Memory B cell (primary cell): ENCODE measurements at regions not wholly inside any gene's neighbourhood (a gene's known extent, or its start where the extent isn't known, plus 50 kb on each side); places are given as distances from the start of the nearest gene placed in this dataset.
"Not testable (repeated sequence)": the region's sequence is repeated elsewhere in the genome, so short reads cannot be mapped to it uniquely, and the experiment has no call there.

Experiments
- ATAC-seq: fragments of 150-1000 bp; cut with Tn5 transposase; 2 replicates; pipeline ENCODE4 v1.10.0; 2021; ENCODE audit warnings: low read depth, mild to moderate bottlenecking, moderate library complexity
- DNase-seq, 2 donors: peaks; one replicate each; pipeline ENCODE4 v3.0.0; 2022; ENCODE audit warnings: low spot score in 2 of 2
- H3K27ac Mint-ChIP-seq: one replicate; pipeline ENCODE4 v1.8.0; 2022; ENCODE audit warnings: mild to moderate bottlenecking, moderate library complexity, mixed read lengths
- H3K27me3 Mint-ChIP-seq: one replicate; pipeline ENCODE4 v1.8.0; 2022; ENCODE audit warnings: mixed read lengths
- H3K36me3 Mint-ChIP-seq: one replicate; pipeline ENCODE4 v1.8.0; 2022; ENCODE audit warnings: mild to moderate bottlenecking, mixed read lengths
- H3K4me1 Mint-ChIP-seq: one replicate; pipeline ENCODE4 v1.8.0; 2022; ENCODE audit warnings: mixed read lengths
- H3K4me3 Mint-ChIP-seq: one replicate; pipeline ENCODE4 v1.8.0; 2022; ENCODE audit warnings: mild to moderate bottlenecking, moderate library complexity, mixed read lengths
- H3K9me3 Mint-ChIP-seq: one replicate; pipeline ENCODE4 v1.8.0; 2022; ENCODE audit warnings: mixed read lengths

GRCh38 chr9:30292026-30292425, 2092.4 kb upstream of the ACO1 start:
- not testable (repeated sequence) for H3K4me1 Mint-ChIP-seq, DNase-seq, H3K27ac Mint-ChIP-seq, H3K9me3 Mint-ChIP-seq, H3K36me3 Mint-ChIP-seq, H3K27me3 Mint-ChIP-seq, ATAC-seq, H3K4me3 Mint-ChIP-seq

GRCh38 chr9:30293231-30293630, 2091.2 kb upstream of the ACO1 start:
- no peak for DNase-seq
- Mint-ChIP-seq H3K9me3 (peaks cover 2% of the 10 kb centered on the region), H3K27ac (no peak overlapping the region), H3K4me1 (no peaks in the 10 kb centered on the region), H3K36me3 (no peaks in the 10 kb centered on the region), H3K27me3 (no peaks in the 10 kb centered on the region), H3K4me3 (no peak overlapping the region)
- ATAC-seq: no peak

GRCh38 chr9:30299126-30299780, 2085.2 kb upstream of the ACO1 start:
- DNase-seq (no peak), ATAC-seq (no peak)
- Mint-ChIP-seq H3K27me3 (no peaks in the 10 kb centered on the region), H3K27ac (no peak overlapping the region), H3K36me3 (no peaks in the 10 kb centered on the region), H3K4me3 (no peak overlapping the region), H3K9me3 (peaks cover 1% of the 10 kb centered on the region), H3K4me1 (no peaks in the 10 kb centered on the region)

GRCh38 chr9:30301271-30301963, 2083.0 kb upstream of the ACO1 start:
- Mint-ChIP-seq H3K36me3 (no peaks in the 10 kb centered on the region), H3K4me3 (no peak overlapping the region), H3K4me1 (no peaks in the 10 kb centered on the region), H3K27me3 (no peaks in the 10 kb centered on the region), H3K9me3 (peaks cover 4% of the 10 kb centered on the region), H3K27ac (no peak overlapping the region)
- DNase-seq: no peak
- ATAC-seq: no peak

- H3K27ac Mint-ChIP-seq: no peak overlapping the region
- H3K27me3 Mint-ChIP-seq: no peaks in the 10 kb centered on the region
- ATAC-seq (no peak), DNase-seq (no peak)
- H3K4me3 Mint-ChIP-seq: no peak overlapping the region
- no peaks in the 10 kb centered on the region for H3K36me3 Mint-ChIP-seq
- no peaks in the 10 kb centered on the region for H3K4me1 Mint-ChIP-seq
- H3K9me3 Mint-ChIP-seq: peaks cover 3% of the 10 kb centered on the region
Observed at GRCh38 chr9:30310711-30311110, 2073.7 kb upstream of the ACO1 start.

GRCh38 chr9:30329431-30329830, 2055.0 kb upstream of the ACO1 start:
- Mint-ChIP-seq H3K9me3 (peaks cover 3% of the 10 kb centered on the region), H3K4me3 (no peak overlapping the region), H3K4me1 (no peaks in the 10 kb centered on the region)

GRCh38 chr9:30348904-30349303, 2035.5 kb upstream of the ACO1 start:
- no peaks in the 10 kb centered on the region for H3K4me1 Mint-ChIP-seq
- no peak overlapping the region for H3K27ac Mint-ChIP-seq
- H3K4me3 Mint-ChIP-seq: no peak overlapping the region
- H3K27me3 Mint-ChIP-seq: no peaks in the 10 kb centered on the region
- ATAC-seq (no peak), DNase-seq (no peak)
- H3K36me3 Mint-ChIP-seq: no peaks in the 10 kb centered on the region
- peaks cover 2% of the 10 kb centered on the region for H3K9me3 Mint-ChIP-seq

More at GRCh38 chr9:30329431-30329830, 2055.0 kb upstream of the ACO1 start:
- Mint-ChIP-seq H3K27ac (no peak overlapping the region), H3K27me3 (no peaks in the 10 kb centered on the region), H3K36me3 (no peaks in the 10 kb centered on the region)
- ATAC-seq (no peak), DNase-seq (no peak)

GRCh38 chr9:30349526-30350513, 2034.6 kb upstream of the ACO1 start:
- no peak overlapping the region for H3K27ac Mint-ChIP-seq
- H3K4me1 Mint-ChIP-seq: no peaks in the 10 kb centered on the region
- no peaks in the 10 kb centered on the region for H3K36me3 Mint-ChIP-seq
- H3K27me3 Mint-ChIP-seq: no peaks in the 10 kb centered on the region
- no peak for ATAC-seq
- peaks cover 2% of the 10 kb centered on the region for H3K9me3 Mint-ChIP-seq
- no peak overlapping the region for H3K4me3 Mint-ChIP-seq
- no peak for DNase-seq

GRCh38 chr9:30356221-30356620, 2028.2 kb upstream of the ACO1 start:
- no peak for DNase-seq
- Mint-ChIP-seq H3K4me3 (no peak overlapping the region), H3K27ac (no peak overlapping the region), H3K36me3 (no peaks in the 10 kb centered on the region), H3K9me3 (peaks cover 1% of the 10 kb centered on the region), H3K27me3 (no peaks in the 10 kb centered on the region), H3K4me1 (no peaks in the 10 kb centered on the region)
- no peak for ATAC-seq

GRCh38 chr9:30362373-30362772, 2022.1 kb upstream of the ACO1 start:
- DNase-seq: no peak
- no peak for ATAC-seq
- no peaks in the 10 kb centered on the region for H3K27me3 Mint-ChIP-seq
- no peak overlapping the region for H3K27ac Mint-ChIP-seq
- H3K36me3 Mint-ChIP-seq: no peaks in the 10 kb centered on the region
- peaks cover 1% of the 10 kb centered on the region for H3K9me3 Mint-ChIP-seq
- no peak overlapping the region for H3K4me3 Mint-ChIP-seq
- H3K4me1 Mint-ChIP-seq: no peaks in the 10 kb centered on the region

- not testable (repeated sequence) for H3K27ac Mint-ChIP-seq, H3K4me1 Mint-ChIP-seq, H3K27me3 Mint-ChIP-seq, ATAC-seq, H3K36me3 Mint-ChIP-seq, H3K4me3 Mint-ChIP-seq, DNase-seq, H3K9me3 Mint-ChIP-seq
Observed at GRCh38 chr9:30366140-30366539, 2018.3 kb upstream of the ACO1 start.

- ATAC-seq (no peak), DNase-seq (no peak)
- Mint-ChIP-seq H3K9me3 (no peaks in the 10 kb centered on the region), H3K27me3 (no peaks in the 10 kb centered on the region), H3K27ac (no peak overlapping the region), H3K36me3 (no peaks in the 10 kb centered on the region), H3K4me1 (no peaks in the 10 kb centered on the region), H3K4me3 (no peak overlapping the region)
Observed at GRCh38 chr9:30382271-30382670, 2002.2 kb upstream of the ACO1 start.

GRCh38 chr9:30410273-30410672, 1974.2 kb upstream of the ACO1 start:
- H3K9me3 Mint-ChIP-seq: peaks cover 10% of the 10 kb centered on the region
- H3K36me3 Mint-ChIP-seq: no peaks in the 10 kb centered on the region
- H3K4me3 Mint-ChIP-seq: no peak overlapping the region
- no peaks in the 10 kb centered on the region for H3K4me1 Mint-ChIP-seq
- DNase-seq (no peak), ATAC-seq (no peak)
- no peak overlapping the region for H3K27ac Mint-ChIP-seq
- no peaks in the 10 kb centered on the region for H3K27me3 Mint-ChIP-seq

GRCh38 chr9:30411571-30411970, 1972.9 kb upstream of the ACO1 start:
- no peaks in the 10 kb centered on the region for H3K36me3 Mint-ChIP-seq
- H3K27ac Mint-ChIP-seq: no peak overlapping the region
- no peak overlapping the region for H3K4me3 Mint-ChIP-seq
- H3K27me3 Mint-ChIP-seq: no peaks in the 10 kb centered on the region
- no peak for DNase-seq
- ATAC-seq: no peak
- peaks cover 10% of the 10 kb centered on the region for H3K9me3 Mint-ChIP-seq
- no peaks in the 10 kb centered on the region for H3K4me1 Mint-ChIP-seq
